ENCODE measurements at regions not wholly inside any gene's neighbourhood (a gene's known extent, or its start where the extent isn't known, plus 50 kb on each side); places are given as distances from the start of the nearest gene placed in this dataset.

GRCh38 chr5:72744136-72744535, 72.3 kb upstream of the TNPO1 start:
- DNase-seq (ENCODE audit: low read depth): no peak
- no peak for TF ChIP-seq MYC (IDR thresholded peaks at IDR 0.05; ENCODE audit: low read depth, low read length)
- TF ChIP-seq POLR2A (IDR thresholded peaks at IDR 0.05; ENCODE audit: extremely low read depth, insufficient read length): no peak
- TF ChIP-seq MAX (IDR thresholded peaks at IDR 0.05; ENCODE audit: low read depth, low read length): no peak
- TF ChIP-seq CTCF (IDR thresholded peaks at IDR 0.05; ENCODE audit: low read depth, low read length): no peak
- H3K4me3 ChIP-seq (ENCODE audit: low read depth, low read length): no peak overlapping the region

- TF ChIP-seq POLR2A (IDR thresholded peaks at IDR 0.05; ENCODE audit: extremely low read depth, insufficient read length) (no peak), MAX (IDR thresholded peaks at IDR 0.05; ENCODE audit: low read depth, low read length) (no peak), CTCF (IDR thresholded peaks at IDR 0.05; ENCODE audit: low read depth, low read length) (no peak), MYC (IDR thresholded peaks at IDR 0.05; ENCODE audit: low read depth, low read length) (no peak)
- no peak for DNase-seq (ENCODE audit: low read depth)
- H3K4me3 ChIP-seq (ENCODE audit: low read depth, low read length): no peak overlapping the region
Measured at GRCh38 chr5:72741805-72742204, 74.7 kb upstream of the TNPO1 start.

- DNase-seq (ENCODE audit: low read depth): no peak
Measured at GRCh38 chr5:72733810-72734209, 82.7 kb upstream of the TNPO1 start.

GRCh38 chr5:72723581-72723980, 92.9 kb upstream of the TNPO1 start:
- TF ChIP-seq CTCF (IDR thresholded peaks at IDR 0.05; ENCODE audit: low read depth, low read length): no peak
- no peak for TF ChIP-seq MYC (IDR thresholded peaks at IDR 0.05; ENCODE audit: low read depth, low read length)
- no peak for TF ChIP-seq POLR2A (IDR thresholded peaks at IDR 0.05; ENCODE audit: extremely low read depth, insufficient read length)
- no peak for TF ChIP-seq MAX (IDR thresholded peaks at IDR 0.05; ENCODE audit: low read depth, low read length)
- no peak for DNase-seq (ENCODE audit: low read depth)
- no peak overlapping the region for H3K4me3 ChIP-seq (ENCODE audit: low read depth, low read length)

More at GRCh38 chr5:72733810-72734209, 82.7 kb upstream of the TNPO1 start:
- TF ChIP-seq MAX (IDR thresholded peaks at IDR 0.05; ENCODE audit: low read depth, low read length) (no peak), CTCF (IDR thresholded peaks at IDR 0.05; ENCODE audit: low read depth, low read length) (no peak), POLR2A (IDR thresholded peaks at IDR 0.05; ENCODE audit: extremely low read depth, insufficient read length) (no peak), MYC (IDR thresholded peaks at IDR 0.05; ENCODE audit: low read depth, low read length) (no peak)
- H3K4me3 ChIP-seq (ENCODE audit: low read depth, low read length): no peak overlapping the region

- TF ChIP-seq MYC (IDR thresholded peaks at IDR 0.05; ENCODE audit: low read depth, low read length): no peak
- TF ChIP-seq CTCF (IDR thresholded peaks at IDR 0.05; ENCODE audit: low read depth, low read length): no peak
- H3K4me3 ChIP-seq (ENCODE audit: low read depth, low read length): no peak overlapping the region
- DNase-seq (ENCODE audit: low read depth): no peak
Measured at GRCh38 chr5:72722792-72723452, 93.5 kb upstream of the TNPO1 start.

- no peak overlapping the region for H3K4me3 ChIP-seq (ENCODE audit: low read depth, low read length)
- no peak for DNase-seq (ENCODE audit: low read depth)
- TF ChIP-seq MAX (IDR thresholded peaks at IDR 0.05; ENCODE audit: low read depth, low read length) (no peak), MYC (IDR thresholded peaks at IDR 0.05; ENCODE audit: low read depth, low read length) (no peak), POLR2A (IDR thresholded peaks at IDR 0.05; ENCODE audit: extremely low read depth, insufficient read length) (no peak), CTCF (IDR thresholded peaks at IDR 0.05; ENCODE audit: low read depth, low read length) (no peak)
Measured at GRCh38 chr5:72721844-72722243, 94.6 kb upstream of the TNPO1 start.
